Heart left ventricle (tissue), 16 donors: ENCODE measurements at regions not wholly inside any gene's neighbourhood (a gene's known extent, or its start where the extent isn't known, plus 50 kb on each side); places are given as distances from the start of the nearest gene placed in this dataset.
"Not testable (repeated sequence)": the region's sequence is repeated elsewhere in the genome, so short reads cannot be mapped to it uniquely, and the experiment has no call there.

Experiments
- ATAC-seq, 4 donors: fragments of 200-7000 bp; cut with Tn5 transposase; one replicate each; pipeline ENCODE4 v1.9.1; 2020 to 2022; ENCODE audit warnings: moderate library complexity in 4 of 4, mild to moderate bottlenecking in 3 of 4, moderate number of reproducible peaks in 1 of 4
- DNase-seq, 5 donors: peaks; one replicate each; pipeline ENCODE4 v3.0.0-alpha.2; 2020
- H3K27ac ChIP-seq, 12 donors: fragments of 200-600 bp; sonication (generic) in 4 of 12; one replicate each; pipeline versions ENCODE4 v1.5.0 to v1.8.0; 2016 to 2022; ENCODE audit warnings: mild to moderate bottlenecking in 2 of 12
- H3K27me3 ChIP-seq, 9 donors: fragments of 200-600 bp; sonication (generic) in 2 of 9; one replicate each; pipeline versions ENCODE4 v1.5.1 to v1.8.0; 2016 to 2022; ENCODE audit warnings: mild to moderate bottlenecking in 3 of 9
- H3K36me3 ChIP-seq, 9 donors: fragments of 200-600 bp; sonication (generic) in 2 of 9; one replicate each; pipeline versions ENCODE4 v1.5.0 to v1.8.0; 2018 to 2022; ENCODE audit warnings: mild to moderate bottlenecking in 2 of 9
- H3K4me1 ChIP-seq, 12 donors: fragments of 200-600 bp; sonication (generic) in 4 of 12; one replicate each; pipeline versions ENCODE4 v1.5.0 to v1.8.0; 2016 to 2022; ENCODE audit warnings: mild to moderate bottlenecking in 3 of 12
- H3K4me3 ChIP-seq, 12 donors: fragments of 200-600 bp; sonication (generic) in 4 of 12; one replicate each; pipeline versions ENCODE4 v1.5.0 to v1.8.0; 2017 to 2022; ENCODE audit warnings: mild to moderate bottlenecking in 9 of 12, moderate library complexity in 4 of 12
- H3K9me3 ChIP-seq, 12 donors: fragments of 200-600 bp; sonication (generic) in 4 of 12; one replicate each; pipeline versions ENCODE4 v1.5.0 to v1.8.0; 2016 to 2022; ENCODE audit warnings: mild to moderate bottlenecking in 1 of 12
- CTCF ChIP-seq, 12 donors: fragments of 200-600 bp; sonication (generic) in 4 of 12; IDR thresholded peaks; one replicate each; pipeline versions ENCODE4 v1.5.0 to v1.8.0; 2018 to 2022; ENCODE audit warnings: antibody characterized with exemption in 12 of 12, mild to moderate bottlenecking in 5 of 12
- POLR2A ChIP-seq, 2 donors: fragments of 450-650 bp; IDR thresholded peaks; one replicate each; pipeline ENCODE4 v1.6.1; 2017; ENCODE audit warnings: antibody characterized with exemption in 2 of 2, mild to moderate bottlenecking in 2 of 2, moderate library complexity in 2 of 2
- WGBS, 4 donors: extraction: QIAGEN DNeasy Blood & Tissue Kit in 2 of 4; methylation state at CpG; one replicate each; pipeline versions ENCODE4 v1.1.5 to v1.1.7; 2013 to 2018; 5-methylcytosine and 5-hydroxymethylcytosine counted together
- intact Hi-C, 10 donors: fragments of 100-400 bp; cut with DNase I; formaldehyde crosslinking; loops; one replicate each; pipeline versions ENCODE4 v1.11.1 to v1.14.2; 2022
- donor health status: ischemic (EF 13 %, LVEDD 7.1; RV severe dilation, severe dysfunction).
- donor health status: healthy with polysubstance abuse.
- donor health status: DM: no; HTN: yes; CAD: no.
- donor health status: DM: no; HTN: no; CAD: no.
- donor health status: ischemic (EF 25% LVEDD 6.9; RV normal size, moderate dysfunction).
- donor health status: ischemic (EF 25% LVEDD 5.7; RV mildly dilated, moderate dysfunction).
- donor health status: healthy.
- donor health status: DM: yes; HTN: yes; CAD: no.
- donor health status: ischemic (EF 35%, LVEDD 5.7; RV mildly dilated, moderate dysfunction).
- donor health status: nonischemic (EF 11% LVEDD 7.7; RV severe dilation, severe dysfunction).
- donor health status: DM: yes; HTN: yes; CAD: no.
- donor health status: PGD.
- donor health status: ischemic (EF 29% LVEDD 5.4; RV normal size, mild dysfunction).
- donor health status: nonischemic (EF 23%, LVEDD 6.1; RV moderate dilation, normal function).

DNA sequence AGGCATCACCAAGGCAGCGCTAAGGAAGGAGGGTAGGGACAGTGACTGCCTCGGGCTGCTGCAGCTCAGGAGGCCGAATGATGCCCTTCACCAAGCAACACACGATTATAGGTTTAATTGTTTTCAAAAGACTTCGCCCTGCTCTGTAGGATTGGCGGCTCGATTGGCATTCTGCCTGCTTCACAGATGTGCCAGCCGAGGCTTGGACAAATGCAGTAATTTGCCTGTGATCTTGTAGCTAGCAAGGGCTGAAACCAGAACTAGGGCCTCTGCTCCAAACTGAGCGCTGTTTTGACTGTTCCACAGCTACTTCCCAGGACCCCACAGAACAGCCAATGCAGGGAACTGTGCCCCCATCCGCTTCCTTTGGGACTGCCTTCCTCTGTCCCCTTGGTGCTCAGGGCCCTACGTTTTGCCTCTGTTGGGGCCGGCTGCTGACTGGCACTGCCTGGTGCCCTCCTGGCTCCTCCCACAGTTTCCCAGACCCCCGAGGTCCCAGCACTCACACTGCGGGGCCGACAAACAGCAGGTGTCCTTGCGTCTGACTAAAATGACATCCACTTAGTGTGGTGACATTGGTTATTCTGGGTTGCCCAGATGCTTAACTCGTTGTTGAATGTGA lies 62.6 kb upstream of the EN2 start:
- Histone ChIP-seq H3K4me1 (no peaks in the 10 kb centered on the region), H3K27ac (no peak overlapping the region), H3K36me3 (no peaks in the 10 kb centered on the region), H3K4me3 (no peak overlapping the region), H3K27me3 (peaks cover 0 to 50% (median 12%) of the 10 kb centered on the region in 9 donors), H3K9me3 (no peaks in the 10 kb centered on the region)
- peak in 1 of 5 donors; percentile 4 for DNase-seq
- TF ChIP-seq POLR2A (IDR thresholded peaks at IDR 0.05) = no peak
- TF ChIP-seq CTCF (IDR thresholded peaks at IDR 0.05) = no peak
- WGBS, 4 donors = 51 to 60% (median 55%) methylated on average over 12 to 17 of the region's 17 CpGs
- no peak for ATAC-seq
- intact Hi-C loops = no loop called here

DNA sequence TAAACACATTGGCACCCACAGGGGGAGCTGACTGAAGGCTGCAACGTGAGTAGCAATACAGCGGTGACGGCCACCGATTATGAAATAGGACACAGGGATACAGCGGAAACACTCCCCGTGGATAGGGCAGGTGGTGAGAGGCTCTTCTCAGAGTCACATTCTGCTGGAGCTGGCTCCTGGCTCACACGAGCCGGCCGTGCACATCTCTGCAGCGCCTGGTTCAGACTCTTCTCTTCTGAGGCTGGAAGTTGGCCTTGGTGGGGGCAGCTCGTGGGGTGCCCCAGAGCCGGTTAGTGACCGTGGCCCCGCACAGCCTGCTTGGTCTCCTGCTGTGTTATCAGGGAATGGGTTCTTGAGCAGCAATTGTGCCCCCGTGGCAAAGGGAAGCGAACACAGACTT lies 61.3 kb upstream of the EN2 start:
- 74 to 85% (median 83%) methylated on average over 16 of the region's 16 CpGs for WGBS, 4 donors
- H3K27me3 ChIP-seq = peaks cover 0 to 59% (median 10%) of the 10 kb centered on the region in 9 donors
- ATAC-seq (no peak), DNase-seq (no peak)
- H3K4me3 ChIP-seq = no peak overlapping the region
- H3K4me1 ChIP-seq = no peaks in the 10 kb centered on the region
- TF ChIP-seq CTCF (IDR thresholded peaks at IDR 0.05) = no peak
- TF ChIP-seq POLR2A (IDR thresholded peaks at IDR 0.05) = no peak
- H3K27ac ChIP-seq = no peak overlapping the region
- intact Hi-C loops = no loop called here
- no peaks in the 10 kb centered on the region for H3K36me3 ChIP-seq
- H3K9me3 ChIP-seq = no peaks in the 10 kb centered on the region

- intact Hi-C loops, H3K27ac ChIP-seq, H3K4me1 ChIP-seq, DNase-seq, H3K9me3 ChIP-seq, H3K4me3 ChIP-seq, ATAC-seq, H3K36me3 ChIP-seq: not testable (repeated sequence)
- H3K27me3 ChIP-seq = peaks cover 0 to 60% (median 12%) of the 10 kb centered on the region in 9 donors
- WGBS, 4 donors = 86 to 91% (median 90%) methylated on average over 42 to 49 of the region's 49 CpGs
Observed at GRCh38 chr7:155397758-155398714, 59.9 kb upstream of the EN2 start.

GRCh38 chr7:155398944-155399343 lies 59.0 kb upstream of the EN2 start:
- TF ChIP-seq POLR2A (IDR thresholded peaks at IDR 0.05) (no peak), CTCF (IDR thresholded peaks at IDR 0.05) (peak in 2 of 12 donors; percentile 6 to 15)
- Histone ChIP-seq H3K4me3 (no peak overlapping the region), H3K4me1 (no peaks in the 10 kb centered on the region), H3K27me3 (peaks cover 5 to 67% (median 18%) of the 10 kb centered on the region in 9 donors), H3K27ac (no peak overlapping the region), H3K36me3 (no peaks in the 10 kb centered on the region), H3K9me3 (no peaks in the 10 kb centered on the region)
- intact Hi-C loops = no loop called here
- 74 to 81% (median 77%) methylated on average over 13 to 14 of the region's 14 CpGs for WGBS, 4 donors
- ATAC-seq (no peak), DNase-seq (no peak)
